ENCODE measurements at regions not wholly inside any gene's neighbourhood (a gene's known extent, or its start where the extent isn't known, plus 50 kb on each side); places are given as distances from the start of the nearest gene placed in this dataset.

GRCh38 chr3:80159990-80160506 is 392.2 kb upstream of the ROBO1 start:
- TF ChIP-seq CTCF (IDR thresholded peaks at IDR 0.05) (no peak), POLR2A (IDR thresholded peaks at IDR 0.05) (no peak)

Data from esophagus squamous epithelium (tissue), 4 donors.